IMR-90 (cell line): ENCODE measurements at regions not wholly inside any gene's neighbourhood (a gene's known extent, or its start where the extent isn't known, plus 50 kb on each side); places are given as distances from the start of the nearest gene placed in this dataset.

Source experiments
- ATAC-seq: fragments of 200-7000 bp; cut with Tn5 transposase; 2 replicates; pipeline ENCODE4 v1.9.1; 2020; ENCODE audit warnings: low read depth, mild to moderate bottlenecking, moderate library complexity
- BruUV-seq: library from RNA; stranded (reverse); fragments of 400-500 nt; replicated peaks from 2 replicates; lab custom pipeline; 2021; lab: Mats Ljungman, UMichigan
- CTCF ChIA-PET: fragments of 300-600 bp; formaldehyde crosslinking; extraction: SDS; loops from one replicate; lab custom pipeline; 2021; ENCODE audit warnings: antibody characterized with exemption; lab: Yijun Ruan, JAX
- POLR2A ChIA-PET: fragments of 300-600 bp; sonication (Branson Sonifier 250); formaldehyde crosslinking; loops from one replicate; lab custom pipeline; 2022; ENCODE audit warnings: antibody characterized with exemption; ENCODE audit not compliant: unreplicated experiment; lab: Charles Lee
- DNase-seq: peaks from one replicate; pipeline ENCODE4 v3.0.0; 2013
- H2AFZ ChIP-seq: replicated peaks from 2 replicates; pipeline ENCODE3; 2013; ENCODE audit warnings: low read length, mild to moderate bottlenecking; ENCODE audit not compliant: poor library complexity
- H2AK5ac ChIP-seq: 2 replicates; pipeline ENCODE4 v1.6.1; 2013; ENCODE audit warnings: low read depth, low read length, inconsistent platforms
- H2AK9ac ChIP-seq: replicated peaks from 2 replicates; pipeline ENCODE3; 2013; ENCODE audit warnings: mild to moderate bottlenecking, low read depth, low read length, moderate library complexity; ENCODE audit not compliant: poor library complexity
- H2BK120ac ChIP-seq: 2 replicates; pipeline ENCODE4 v1.6.1; 2013; ENCODE audit warnings: low read depth, low read length, inconsistent platforms
- H2BK15ac ChIP-seq: 3 replicates; pipeline ENCODE4 v1.6.1; 2013; ENCODE audit warnings: low read depth, low read length, inconsistent platforms
- H2BK20ac ChIP-seq: 2 replicates; pipeline ENCODE4 v1.6.1; 2013; ENCODE audit warnings: low read depth, mild to moderate bottlenecking, inconsistent platforms, low read length, moderate library complexity
- H2BK5ac ChIP-seq: 2 replicates; pipeline ENCODE4 v1.6.1; 2013; ENCODE audit warnings: mild to moderate bottlenecking, low read depth, low read length, inconsistent platforms; ENCODE audit not compliant: poor library complexity, severe bottlenecking
- H3K14ac ChIP-seq: replicated peaks from 2 replicates; pipeline ENCODE4 v1.6.1; 2013; ENCODE audit warnings: low read depth, low read length, inconsistent platforms
- H3K18ac ChIP-seq: 2 replicates; pipeline ENCODE4 v1.6.1; 2013; ENCODE audit warnings: low read depth, low read length, control low read depth
- H3K23ac ChIP-seq: 2 replicates; pipeline ENCODE4 v1.6.1; 2013; ENCODE audit warnings: low read depth, low read length, inconsistent platforms
- H3K27ac ChIP-seq: 2 replicates; pipeline ENCODE4 v1.5.1; 2013; ENCODE audit warnings: mild to moderate bottlenecking, control low read depth, low read length; ENCODE audit not compliant: insufficient read depth
- H3K27me3 ChIP-seq: 2 replicates; pipeline ENCODE4 v1.6.1; 2013; ENCODE audit warnings: low read length; ENCODE audit not compliant: control insufficient read depth, insufficient read depth
- H3K36me3 ChIP-seq: 2 replicates; pipeline ENCODE4 v1.6.1; 2013; ENCODE audit warnings: low read length, mixed read lengths; ENCODE audit not compliant: control insufficient read depth, insufficient read depth
- H3K4ac ChIP-seq: 2 replicates; pipeline ENCODE4 v1.6.1; 2013; ENCODE audit warnings: low read depth, low read length, inconsistent platforms
- H3K4me1 ChIP-seq: 2 replicates; pipeline ENCODE4 v1.6.1; 2013; ENCODE audit warnings: low read length, mixed read lengths; ENCODE audit not compliant: control insufficient read depth, insufficient read depth
- H3K4me2 ChIP-seq: 2 replicates; pipeline ENCODE4 v1.6.1; 2013; ENCODE audit warnings: low read depth, mild to moderate bottlenecking, control low read depth, low read length, moderate library complexity
- H3K4me3 ChIP-seq: 2 replicates; pipeline ENCODE4 v1.5.1; 2013; ENCODE audit warnings: low read depth, mild to moderate bottlenecking, control low read depth, low read length, moderate library complexity; ENCODE audit not compliant: insufficient read depth
- H3K56ac ChIP-seq: 2 replicates; pipeline ENCODE4 v1.6.1; 2013; ENCODE audit warnings: low read length, inconsistent platforms; ENCODE audit not compliant: insufficient read depth; ENCODE audit errors: extremely low read depth
- H3K79me1 ChIP-seq, 2 experiments: 2 replicates each; pipeline ENCODE4 v1.6.1; 2013; ENCODE audit warnings: low read length in 2 of 2, inconsistent platforms in 1 of 2, low read depth in 1 of 2
- H3K9ac ChIP-seq: 2 replicates; pipeline ENCODE4 v1.6.1; 2013; ENCODE audit warnings: low read depth, low read length, control low read depth
- H3K9me1 ChIP-seq: 2 replicates; pipeline ENCODE4 v1.6.1; 2013; ENCODE audit warnings: low read length, inconsistent platforms; ENCODE audit not compliant: insufficient read depth
- H3K9me3 ChIP-seq: 2 replicates; pipeline ENCODE4 v1.6.1; 2013; ENCODE audit warnings: low read length; ENCODE audit not compliant: control insufficient read depth, insufficient read depth
- H4K20me1 ChIP-seq: 2 replicates; pipeline ENCODE4 v1.6.1; 2013; ENCODE audit warnings: low read length, inconsistent platforms; ENCODE audit not compliant: insufficient read depth
- H4K5ac ChIP-seq: 2 replicates; pipeline ENCODE4 v1.6.1; 2013; ENCODE audit warnings: mild to moderate bottlenecking, low read depth, low read length, control low read depth
- H4K8ac ChIP-seq, 2 experiments: 2 replicates each; pipeline ENCODE4 v1.6.1; 2013; ENCODE audit warnings: low read depth in 2 of 2, low read length in 2 of 2, control low read depth in 1 of 2, inconsistent platforms in 1 of 2
- H4K91ac ChIP-seq: 2 replicates; pipeline ENCODE4 v1.6.1; 2013; ENCODE audit warnings: low read depth, low read length, inconsistent platforms; ENCODE audit not compliant: insufficient read depth
- MAFK ChIP-seq: IDR thresholded peaks from 2 replicates; pipeline ENCODE4 v1.6.1; 2012; ENCODE audit warnings: low read depth, low read length, improper control_type of control experiment
- RFX5 ChIP-seq: IDR thresholded peaks from 2 replicates; pipeline ENCODE4 v1.8.0; 2012; ENCODE audit warnings: low read depth, mild to moderate bottlenecking, low read length, moderate library complexity
- WGBS, 2 experiments: methylation state at CpG; one replicate each; pipeline versions ENCODE4 v1.1.5 to v1.1.7; 2013; ENCODE audit warnings: missing lambda C conversion rate in 2 of 2; ENCODE audit not compliant: insufficient read length in 1 of 2; ENCODE audit errors: extremely low coverage in 2 of 2; 5-methylcytosine and 5-hydroxymethylcytosine counted together
- dilution Hi-C: fragments of 300-500 bp; cut with HindIII; formaldehyde crosslinking; loops from one replicate; pipeline ENCODE4 v1.14.3; 2018; ENCODE audit warnings: low sequenced_read_pairs; ENCODE audit not compliant: unreplicated experiment
- in situ Hi-C: fragments of 300-500 bp; cut with MboI; formaldehyde crosslinking; loops from 3 replicates; pipeline ENCODE4 v1.14.3; 2019; ENCODE audit warnings: low sequenced_read_pairs, inconsistent platforms, mixed read lengths
- intact Hi-C: fragments of 100-400 bp; cut with micrococcal nuclease; formaldehyde crosslinking; loops from 2 replicates; pipeline ENCODE4 v1.10.0; 2022

DNA sequence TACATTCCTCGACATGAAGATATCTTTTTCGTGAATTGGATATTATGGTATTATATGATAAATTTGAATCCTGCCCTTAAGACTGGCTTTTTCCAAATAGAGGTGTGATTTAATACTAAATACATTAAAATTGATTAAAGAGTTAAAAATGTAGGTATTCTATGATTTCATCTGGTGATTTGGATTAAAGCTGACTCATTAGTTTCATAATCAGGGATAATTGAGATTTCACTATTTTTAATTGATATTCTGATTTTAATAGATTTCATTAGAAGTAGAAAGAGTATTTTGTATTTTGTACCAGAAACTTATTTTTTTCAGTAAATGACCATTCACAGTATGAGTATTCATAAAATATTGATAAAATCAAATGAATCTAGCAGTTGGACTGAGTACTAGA is 524.1 kb downstream of the PLCL1 start:
- Histone ChIP-seq H3K9me3 (no peaks in the 10 kb centered on the region), H2AFZ (no peak overlapping the region), H2BK5ac (no peak overlapping the region), H4K5ac (no peak overlapping the region), H3K23ac (no peak overlapping the region), H4K8ac (no peak overlapping the region), H3K4ac (no peak overlapping the region), H3K9me1 (no peaks in the 10 kb centered on the region), H3K56ac (no peak overlapping the region), H2AK5ac (no peak overlapping the region), H2AK9ac (no peak overlapping the region), H3K14ac (no peak overlapping the region), H2BK120ac (no peak overlapping the region), H3K27ac (no peak overlapping the region), H3K18ac (no peak overlapping the region), H2BK20ac (no peak overlapping the region), H2BK15ac (no peak overlapping the region), H3K27me3 (no peaks in the 10 kb centered on the region), H3K4me1 (no peaks in the 10 kb centered on the region), H3K9ac (no peak overlapping the region), H3K4me3 (no peak overlapping the region), H3K36me3 (no peaks in the 10 kb centered on the region), H4K91ac (no peak overlapping the region), H3K79me1 (no peaks in the 10 kb centered on the region), H4K20me1 (no peaks in the 10 kb centered on the region), H3K4me2 (no peak overlapping the region)
- no CpG with 5 or more reads among the region's 2 CpGs for WGBS, 2 experiments
- DNase-seq, result no peak
- no peak for ATAC-seq
- TF ChIP-seq RFX5, result no peak
- 0 out of 2 replicates have a peak, but pooled peaks have one; percentile 14 for TF ChIP-seq MAFK
- no TSS peak for BruUV-seq
- intact Hi-C loops, result no loop called here
- dilution Hi-C loops, result no loop called here
- CTCF ChIA-PET, result no interaction called here
- in situ Hi-C loops, result no loop called here
- POLR2A ChIA-PET, result no interaction called here
